ENCODE measurements at regions not wholly inside any gene's neighbourhood (a gene's known extent, or its start where the extent isn't known, plus 50 kb on each side); places are given as distances from the start of the nearest gene placed in this dataset.

GRCh38 chrX:150236327-150236726 lies 126.8 kb upstream of the MAMLD1 start:
- H3K9me3 ChIP-seq (ENCODE audit: low read length), result no peaks in the 10 kb centered on the region
- ATAC-seq, result no peak
- no peak overlapping the region for H3K4me3 ChIP-seq (replicated peaks in 1 of 3; ENCODE audit: insufficient read depth in 1 of 3, low read depth in 2 of 3, low read length in 3 of 3)
- no peak for TF ChIP-seq ZHX2 (IDR thresholded peaks at IDR 0.05; ENCODE audit: low read depth)
- TF ChIP-seq ZHX2 (CRISPR knock-in tag; IDR thresholded peaks at IDR 0.05; ENCODE audit: borderline replicate concordance), result no peak
- TF ChIP-seq, protein P1, sequence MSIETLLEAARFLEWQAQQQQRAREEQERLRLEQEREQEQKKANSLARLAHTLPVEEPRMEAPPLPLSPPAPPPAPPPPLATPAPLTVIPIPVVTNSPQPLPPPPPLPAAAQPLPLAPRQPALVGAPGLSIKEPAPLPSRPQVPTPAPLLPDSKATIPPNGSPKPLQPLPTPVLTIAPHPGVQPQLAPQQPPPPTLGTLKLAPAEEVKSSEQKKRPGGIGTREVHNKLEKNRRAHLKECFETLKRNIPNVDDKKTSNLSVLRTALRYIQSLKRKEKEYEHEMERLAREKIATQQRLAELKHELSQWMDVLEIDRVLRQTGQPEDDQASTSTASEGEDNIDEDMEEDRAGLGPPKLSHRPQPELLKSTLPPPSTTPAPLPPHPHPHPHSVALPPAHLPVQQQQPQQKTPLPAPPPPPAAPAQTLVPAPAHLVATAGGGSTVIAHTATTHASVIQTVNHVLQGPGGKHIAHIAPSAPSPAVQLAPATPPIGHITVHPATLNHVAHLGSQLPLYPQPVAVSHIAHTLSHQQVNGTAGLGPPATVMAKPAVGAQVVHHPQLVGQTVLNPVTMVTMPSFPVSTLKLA (IDR thresholded peaks at IDR 0.05), result no peak
- TF ChIP-seq ZNF614 (CRISPR knock-in tag; IDR thresholded peaks at IDR 0.05; ENCODE audit: borderline replicate concordance), result no peak
- TF ChIP-seq PAX8 (CRISPR knock-in tag; IDR thresholded peaks at IDR 0.05; ENCODE audit: borderline replicate concordance), result no peak
- TF ChIP-seq, protein P2, sequence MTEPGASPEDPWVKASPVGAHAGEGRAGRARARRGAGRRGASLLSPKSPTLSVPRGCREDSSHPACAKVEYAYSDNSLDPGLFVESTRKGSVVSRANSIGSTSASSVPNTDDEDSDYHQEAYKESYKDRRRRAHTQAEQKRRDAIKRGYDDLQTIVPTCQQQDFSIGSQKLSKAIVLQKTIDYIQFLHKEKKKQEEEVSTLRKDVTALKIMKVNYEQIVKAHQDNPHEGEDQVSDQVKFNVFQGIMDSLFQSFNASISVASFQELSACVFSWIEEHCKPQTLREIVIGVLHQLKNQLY (CRISPR knock-in tag; IDR thresholded peaks at IDR 0.05), result no peak
- TF ChIP-seq ZNF766 (CRISPR knock-in tag; IDR thresholded peaks at IDR 0.05; ENCODE audit: borderline replicate concordance), result no peak
- no peak for TF ChIP-seq ZNF615 (CRISPR knock-in tag; IDR thresholded peaks at IDR 0.05; ENCODE audit: borderline replicate concordance)
- TF ChIP-seq ZNF547 (CRISPR knock-in tag; IDR thresholded peaks at IDR 0.05), result no peak
- no peak for TF ChIP-seq GABPA (IDR thresholded peaks at IDR 0.05; ENCODE audit: low read depth, low read length)
- no peak for TF ChIP-seq GABPA (CRISPR knock-in tag; IDR thresholded peaks at IDR 0.05; ENCODE audit: low read depth)
- TF ChIP-seq MED13 (CRISPR knock-in tag; IDR thresholded peaks at IDR 0.05), result no peak
- no peak for TF ChIP-seq POLR2G (IDR thresholded peaks at IDR 0.05; ENCODE audit: low read depth, low read length)
- no peak for TF ChIP-seq CC2D1A (CRISPR knock-in tag; IDR thresholded peaks at IDR 0.05)
- TF ChIP-seq RFXANK (CRISPR knock-in tag; IDR thresholded peaks at IDR 0.05), result no peak
- no peak for FAIRE-seq
- H2AFZ ChIP-seq (ENCODE audit: low read length), result no peak overlapping the region
- no peak overlapping the region for H3K9ac ChIP-seq (ENCODE audit: insufficient read depth, low read depth, low read length)
- POLR2A ChIA-PET, result no interaction called here
- no peak overlapping the region for H3K4me2 ChIP-seq (ENCODE audit: low read depth, low read length)
- no peaks in the 10 kb centered on the region for H4K20me1 ChIP-seq (ENCODE audit: insufficient read depth, low read length)
- no TSS peak for BruUV-seq (replicated peaks)
- H3K4me1 ChIP-seq (ENCODE audit: insufficient read depth, low read length), result peaks cover 15% of the 10 kb centered on the region
- CTCF ChIA-PET (ENCODE audit: low intra/inter-chr PET ratio, low total read pairs), result no interaction called here
- no peaks in the 10 kb centered on the region for H3K79me2 ChIP-seq (ENCODE audit: insufficient read depth, low read length)
- in situ Hi-C loops (cut with HindIII; ENCODE audit: extremely low pct_ligation_motif_present, low pct_unique_long_range_greater_than_20kb), result no loop called here
- no peaks in the 10 kb centered on the region for H3K27me3 ChIP-seq (ENCODE audit: control insufficient read depth in 1 of 2, insufficient read depth in 2 of 2, low read length in 2 of 2)
- no peak overlapping the region for H3K27ac ChIP-seq (ENCODE audit: extremely low read length, insufficient read depth, low read length)
- no peaks in the 10 kb centered on the region for H3K36me3 ChIP-seq (replicated peaks in 1 of 2; ENCODE audit: control insufficient read depth in 1 of 2, insufficient read depth in 2 of 2, low read length in 2 of 2)
- WGBS (ENCODE audit: low lambda C conversion rate), result 0% methylated on average over 3 of the region's 3 CpGs
- no peak for DNase-seq (ENCODE audit: low spot score)
- intact Hi-C loops (cut with micrococcal nuclease; ENCODE audit: unreplicated experiment), result no loop called here

All from HepG2 (cell line).